Transverse colon (tissue), 4 donors: ENCODE measurements at regions not wholly inside any gene's neighbourhood (a gene's known extent, or its start where the extent isn't known, plus 50 kb on each side); places are given as distances from the start of the nearest gene placed in this dataset.
A peak's percentile ranks its signal among the peaks of the same experiment; 100 is the strongest.

Experiments used
- DNase-seq: peaks from one replicate; pipeline ENCODE4 v3.0.0-alpha.2; 2019
- H3K27ac ChIP-seq, 4 donors: fragments of 200-600 bp; sonication (generic); 2 replicates each; pipeline ENCODE4 v1.5.1; 2016 to 2018; ENCODE audit warnings: inconsistent platforms in 4 of 4
- H3K27me3 ChIP-seq: fragments of 200-600 bp; sonication (generic); 2 replicates; pipeline ENCODE4 v1.5.1; 2017; ENCODE audit warnings: inconsistent platforms
- H3K36me3 ChIP-seq, 4 donors: fragments of 200-600 bp; sonication (generic); 2 replicates each; pipeline ENCODE4 v1.5.1; 2017 to 2019; ENCODE audit warnings: inconsistent platforms in 4 of 4
- H3K4me1 ChIP-seq, 4 donors: fragments of 200-600 bp; sonication (generic); 2 replicates each; pipeline ENCODE4 v1.5.1; 2017 to 2020; ENCODE audit warnings: inconsistent platforms in 4 of 4
- H3K4me3 ChIP-seq, 4 donors: fragments of 200-600 bp; sonication (generic); 1 replicate in 1 of 4; 2 replicates in 3 of 4; pipeline versions ENCODE4 v1.5.1 to v1.6.1; 2017 to 2019; ENCODE audit warnings: inconsistent platforms in 4 of 4
- H3K9me3 ChIP-seq, 2 donors: fragments of 200-600 bp; sonication (generic); 2 replicates each; pipeline ENCODE4 v1.5.1; 2017 to 2019; ENCODE audit warnings: inconsistent platforms in 2 of 2
- CTCF ChIP-seq, 5 experiments: fragments of 200-600 bp in 3 of 5; fragments of 450-650 bp in 2 of 5; sonication (generic) in 3 of 5; IDR thresholded peaks; 1 replicate in 2 of 5; 2 replicates in 3 of 5; pipeline ENCODE4 v1.5.1; 2016 to 2017; ENCODE audit warnings: antibody characterized with exemption in 5 of 5, inconsistent platforms in 3 of 5, mild to moderate bottlenecking in 2 of 5, moderate library complexity in 1 of 5
- EP300 ChIP-seq: sonication (generic); formaldehyde crosslinking; IDR thresholded peaks from one replicate; pipeline ENCODE4 v1.6.1; 2017; ENCODE audit warnings: antibody characterized with exemption, low read depth
- POLR2A ChIP-seq: fragments of 450-650 bp; IDR thresholded peaks from one replicate; pipeline ENCODE4 v1.6.1; 2016; ENCODE audit warnings: antibody characterized with exemption, mild to moderate bottlenecking, moderate library complexity
- POLR2AphosphoS5 ChIP-seq, 3 donors: sonication (generic); formaldehyde crosslinking; IDR thresholded peaks; one replicate each; pipeline ENCODE4 v1.6.1; 2016; ENCODE audit warnings: antibody characterized with exemption in 3 of 3
- WGBS, 2 donors: methylation state at CpG; one replicate each; pipeline ENCODE4 v1.1.5; 2018; ENCODE audit warnings: low coverage in 1 of 2; 5-methylcytosine and 5-hydroxymethylcytosine counted together
- in situ Hi-C, 4 donors: fragments of 200-750 bp; cut with MboI; loops; one replicate each; pipeline versions ENCODE4 v1.15.0 to v1.15.1; 2017; ENCODE audit warnings: low sequenced_read_pairs in 3 of 4, low pct_ligation_motif_present in 1 of 4, low pct_unique_long_range_greater_than_20kb in 1 of 4
- intact Hi-C: fragments of 100-400 bp; cut with DNase I; formaldehyde crosslinking; loops from one replicate; pipeline ENCODE4 v1.15.1; 2023; ENCODE audit warnings: low total_unique reads

- 83 to 100% methylated on average over 2 to 5 of the region's 5 CpGs for WGBS, 2 donors
- peak overlapping the region; percentile 35 to 66 (median 42) for H3K27ac ChIP-seq
- in situ Hi-C loops: no loop called here
- no peaks in the 10 kb centered on the region for H3K36me3 ChIP-seq
- intact Hi-C loops: no loop called here
- TF ChIP-seq CTCF (IDR thresholded peaks at IDR 0.05): no peak
- TF ChIP-seq EP300: no peak
- no peaks in the 10 kb centered on the region for H3K27me3 ChIP-seq
- no peak for DNase-seq
- H3K4me1 ChIP-seq: peaks cover 7 to 62% (median 28%) of the 10 kb centered on the region in 4 donors
- H3K9me3 ChIP-seq: no peaks in the 10 kb centered on the region
- H3K4me3 ChIP-seq: peak overlapping the region in 1 of 4 donors; percentile 4
Measured at GRCh38 chr7:131072505-131073091, 255.1 kb upstream of the MKLN1 start.

GRCh38 chr7:131074043-131074442 lies 253.6 kb upstream of the MKLN1 start:
- Histone ChIP-seq H3K27me3 (no peaks in the 10 kb centered on the region), H3K36me3 (no peaks in the 10 kb centered on the region), H3K9me3 (no peaks in the 10 kb centered on the region), H3K4me3 (no peak overlapping the region), H3K4me1 (peaks cover 7 to 49% (median 20%) of the 10 kb centered on the region in 4 donors), H3K27ac (no peak overlapping the region)
- no peak for TF ChIP-seq POLR2A
- no peak for TF ChIP-seq CTCF (IDR thresholded peaks at IDR 0.05)
- TF ChIP-seq POLR2AphosphoS5 (IDR thresholded peaks at IDR 0.05): no peak
- no peak for TF ChIP-seq EP300
- intact Hi-C loops: no loop called here
- no peak for DNase-seq
- in situ Hi-C loops: no loop called here
- WGBS, 2 donors: 94% methylated on average over 1 of the region's 1 CpG; no CpG with 5 or more reads in 1 of the 2 donors

GRCh38 chr7:131074585-131074984 lies 253.1 kb upstream of the MKLN1 start:
- in situ Hi-C loops: no loop called here

GRCh38 chr7:131075406-131075805 lies 252.3 kb upstream of the MKLN1 start:
- 56 to 61% methylated on average over 1 of the region's 1 CpG for WGBS, 2 donors
- no peak overlapping the region for H3K4me3 ChIP-seq
- in situ Hi-C loops: no loop called here
- H3K27me3 ChIP-seq: no peaks in the 10 kb centered on the region
- H3K36me3 ChIP-seq: no peaks in the 10 kb centered on the region
- H3K27ac ChIP-seq: no peak overlapping the region
- TF ChIP-seq CTCF (IDR thresholded peaks at IDR 0.05) (no peak), POLR2AphosphoS5 (IDR thresholded peaks at IDR 0.05) (no peak), POLR2A (no peak), EP300 (no peak)
- no peak for DNase-seq
- intact Hi-C loops: no loop called here
- H3K9me3 ChIP-seq: no peaks in the 10 kb centered on the region
- peaks cover 7 to 42% (median 19%) of the 10 kb centered on the region in 4 donors for H3K4me1 ChIP-seq

More at GRCh38 chr7:131074585-131074984, 253.1 kb upstream of the MKLN1 start:
- Histone ChIP-seq H3K9me3 (no peaks in the 10 kb centered on the region), H3K27me3 (no peaks in the 10 kb centered on the region), H3K36me3 (no peaks in the 10 kb centered on the region), H3K4me3 (no peak overlapping the region), H3K4me1 (peaks cover 7 to 44% (median 20%) of the 10 kb centered on the region in 4 donors), H3K27ac (no peak overlapping the region)
- intact Hi-C loops: no loop called here
- DNase-seq: no peak
- no peak for TF ChIP-seq EP300
- no peak for TF ChIP-seq POLR2A
- no peak for TF ChIP-seq CTCF (IDR thresholded peaks at IDR 0.05)
- no peak for TF ChIP-seq POLR2AphosphoS5 (IDR thresholded peaks at IDR 0.05)
- 96 to 98% methylated on average over 4 of the region's 4 CpGs for WGBS, 2 donors
